Tibial nerve (tissue), 4 donors: ENCODE measurements at regions not wholly inside any gene's neighbourhood (a gene's known extent, or its start where the extent isn't known, plus 50 kb on each side); places are given as distances from the start of the nearest gene placed in this dataset.

Experiments
- CTCF ChIP-seq, 5 experiments: fragments of 200-600 bp in 3 of 5; fragments of 450-650 bp in 2 of 5; sonication (generic) in 3 of 5; IDR thresholded peaks; one replicate each; pipeline ENCODE4 v1.5.1; 2016 to 2019; ENCODE audit warnings: antibody characterized with exemption in 5 of 5, mild to moderate bottlenecking in 3 of 5, moderate library complexity in 2 of 5
- EP300 ChIP-seq, 2 donors: sonication (generic); formaldehyde crosslinking; IDR thresholded peaks; one replicate each; pipeline ENCODE4 v1.6.1; 2017; ENCODE audit warnings: antibody characterized with exemption in 2 of 2, mild to moderate bottlenecking in 1 of 2
- POLR2A ChIP-seq, 2 donors: fragments of 450-650 bp; IDR thresholded peaks; one replicate each; pipeline ENCODE4 v1.6.1; 2017; ENCODE audit warnings: antibody characterized with exemption in 2 of 2, mild to moderate bottlenecking in 2 of 2, moderate library complexity in 2 of 2

- TF ChIP-seq CTCF (IDR thresholded peaks at IDR 0.05) (no peak), POLR2A (IDR thresholded peaks at IDR 0.05) (no peak), EP300 (IDR thresholded peaks at IDR 0.05) (no peak)
These were observed 796.3 kb upstream of the MAP3K7 start for GRCh38 chr6:91383207-91383606.
